Panc1 (cell line): ENCODE measurements at regions not wholly inside any gene's neighbourhood (a gene's known extent, or its start where the extent isn't known, plus 50 kb on each side); places are given as distances from the start of the nearest gene placed in this dataset.

ENCODE experiments used
- ATAC-seq: fragments of 200-7000 bp; cut with Tn5 transposase; 2 replicates; pipeline ENCODE4 v1.9.1; 2020; ENCODE audit warnings: mild to moderate bottlenecking, moderate library complexity
- BruUV-seq: library from RNA; stranded (reverse); fragments of 400-500 nt; replicated peaks from 2 replicates; lab custom pipeline; 2021; lab: Mats Ljungman, UMichigan
- CTCF ChIA-PET: fragments of 300-600 bp; sonication (Branson Sonifier 250); formaldehyde crosslinking; loops from one replicate; lab custom pipeline; 2022; ENCODE audit warnings: antibody characterized with exemption; lab: Charles Lee
- POLR2A ChIA-PET: fragments of 300-600 bp; sonication (Branson Sonifier 250); formaldehyde crosslinking; loops from one replicate; lab custom pipeline; 2022; ENCODE audit warnings: antibody characterized with exemption; lab: Charles Lee
- DNase-seq: peaks from one replicate; pipeline ENCODE4 v3.0.0-alpha.2; 2010; ENCODE audit warnings: low read depth, low spot score
- H3K27ac ChIP-seq: 2 replicates; pipeline ENCODE4 v1.5.1; 2011; ENCODE audit warnings: mild to moderate bottlenecking, low read length, inconsistent platforms
- H3K27me3 ChIP-seq: fragments of 200-500 bp; sonication (Bioruptor generic); 2 replicates; pipeline ENCODE4 v1.6.0; 2014; ENCODE audit warnings: low read length, inconsistent platforms; ENCODE audit not compliant: control insufficient read depth, insufficient read depth
- H3K36me3 ChIP-seq: fragments of 200-500 bp; sonication (Bioruptor generic); 2 replicates; pipeline ENCODE4 v1.5.1; 2014; ENCODE audit warnings: inconsistent platforms, mild to moderate bottlenecking, low read length, moderate library complexity; ENCODE audit not compliant: control insufficient read depth, insufficient read depth
- H3K4me1 ChIP-seq: 2 replicates; pipeline ENCODE4 v1.5.1; 2011; ENCODE audit warnings: inconsistent platforms, mild to moderate bottlenecking, low read length, moderate library complexity; ENCODE audit not compliant: control insufficient read depth, insufficient read depth
- H3K4me3 ChIP-seq, 2 experiments: 2 replicates each; pipeline ENCODE4 v1.5.1; 2011 to 2012; ENCODE audit warnings: low read depth in 2 of 2, low read length in 2 of 2, mild to moderate bottlenecking in 2 of 2, inconsistent platforms in 1 of 2, moderate library complexity in 1 of 2
- H3K9me3 ChIP-seq: fragments of 200-500 bp; sonication (Bioruptor generic); 2 replicates; pipeline ENCODE4 v1.5.1; 2014; ENCODE audit warnings: low read depth, mild to moderate bottlenecking, inconsistent platforms, low read length, moderate library complexity; ENCODE audit not compliant: control insufficient read depth, insufficient read depth
- POLR2AphosphoS5 ChIP-seq: IDR thresholded peaks from 2 replicates; pipeline ENCODE4 v1.6.1; 2012; ENCODE audit warnings: mild to moderate bottlenecking, low read depth, low read length, moderate library complexity
- REST ChIP-seq, 2 experiments: IDR thresholded peaks; 2 replicates each; pipeline ENCODE4 v1.6.1; 2011 to 2012; ENCODE audit warnings: low read depth in 2 of 2, control low read depth in 1 of 2, low read length in 1 of 2, mild to moderate bottlenecking in 1 of 2, moderate library complexity in 1 of 2; ENCODE audit not compliant: insufficient read depth in 1 of 2
- SIN3A ChIP-seq: IDR thresholded peaks from 2 replicates; pipeline ENCODE4 v1.6.1; 2012; ENCODE audit warnings: low read depth, mild to moderate bottlenecking, low read length, moderate library complexity, borderline replicate concordance; ENCODE audit not compliant: insufficient read depth
- TCF7L2 ChIP-seq: IDR thresholded peaks from 2 replicates; pipeline ENCODE4 v1.6.1; 2011; ENCODE audit warnings: mild to moderate bottlenecking, low read depth, low read length, inconsistent platforms
- in situ Hi-C: cut with HindIII; loops from 2 replicates; pipeline ENCODE4 v1.10.0; 2016; ENCODE audit warnings: low sequenced_read_pairs, low pct_unique_long_range_greater_than_20kb
- intact Hi-C: fragments of 100-400 bp; cut with micrococcal nuclease; formaldehyde crosslinking; loops from one replicate; pipeline ENCODE4 v1.10.0; 2022; ENCODE audit not compliant: unreplicated experiment
- TF ChIP-seq, protein P1 (sequence below): fragments of 450-650 bp; IDR thresholded peaks from 2 replicates; pipeline ENCODE4 v1.5.1; 2017; ENCODE audit warnings: mild to moderate bottlenecking

GRCh38 chr11:119509969-119510401, 87.0 kb upstream of the THY1 start:
- ChIA-PET POLR2A (no interaction called here), CTCF (no interaction called here)
- TF ChIP-seq, protein P1, sequence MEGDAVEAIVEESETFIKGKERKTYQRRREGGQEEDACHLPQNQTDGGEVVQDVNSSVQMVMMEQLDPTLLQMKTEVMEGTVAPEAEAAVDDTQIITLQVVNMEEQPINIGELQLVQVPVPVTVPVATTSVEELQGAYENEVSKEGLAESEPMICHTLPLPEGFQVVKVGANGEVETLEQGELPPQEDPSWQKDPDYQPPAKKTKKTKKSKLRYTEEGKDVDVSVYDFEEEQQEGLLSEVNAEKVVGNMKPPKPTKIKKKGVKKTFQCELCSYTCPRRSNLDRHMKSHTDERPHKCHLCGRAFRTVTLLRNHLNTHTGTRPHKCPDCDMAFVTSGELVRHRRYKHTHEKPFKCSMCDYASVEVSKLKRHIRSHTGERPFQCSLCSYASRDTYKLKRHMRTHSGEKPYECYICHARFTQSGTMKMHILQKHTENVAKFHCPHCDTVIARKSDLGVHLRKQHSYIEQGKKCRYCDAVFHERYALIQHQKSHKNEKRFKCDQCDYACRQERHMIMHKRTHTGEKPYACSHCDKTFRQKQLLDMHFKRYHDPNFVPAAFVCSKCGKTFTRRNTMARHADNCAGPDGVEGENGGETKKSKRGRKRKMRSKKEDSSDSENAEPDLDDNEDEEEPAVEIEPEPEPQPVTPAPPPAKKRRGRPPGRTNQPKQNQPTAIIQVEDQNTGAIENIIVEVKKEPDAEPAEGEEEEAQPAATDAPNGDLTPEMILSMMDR, result no peak
- TF ChIP-seq TCF7L2, result no peak
- no peak for TF ChIP-seq REST (IDR thresholded peaks at IDR 0.05; ENCODE audit: insufficient read depth in 1 of 2, low read depth in 2 of 2, low read length in 1 of 2)
- no peak for TF ChIP-seq SIN3A
- no peaks in the 10 kb centered on the region for H3K9me3 ChIP-seq
- no peak overlapping the region for H3K4me3 ChIP-seq
- peaks cover 3% of the 10 kb centered on the region; the same call in 1 of the 2 replicates for H3K27me3 ChIP-seq
- BruUV-seq, result no TSS peak
- DNase-seq (no peak), ATAC-seq (no peak; the same call in 1 of the 2 replicates)
- no peaks in the 10 kb centered on the region for H3K36me3 ChIP-seq
- in situ Hi-C loops, result no loop called here
- intact Hi-C loops, result no loop called here
- H3K4me1 ChIP-seq, result no peaks in the 10 kb centered on the region
- H3K27ac ChIP-seq, result no peak overlapping the region

DNA sequence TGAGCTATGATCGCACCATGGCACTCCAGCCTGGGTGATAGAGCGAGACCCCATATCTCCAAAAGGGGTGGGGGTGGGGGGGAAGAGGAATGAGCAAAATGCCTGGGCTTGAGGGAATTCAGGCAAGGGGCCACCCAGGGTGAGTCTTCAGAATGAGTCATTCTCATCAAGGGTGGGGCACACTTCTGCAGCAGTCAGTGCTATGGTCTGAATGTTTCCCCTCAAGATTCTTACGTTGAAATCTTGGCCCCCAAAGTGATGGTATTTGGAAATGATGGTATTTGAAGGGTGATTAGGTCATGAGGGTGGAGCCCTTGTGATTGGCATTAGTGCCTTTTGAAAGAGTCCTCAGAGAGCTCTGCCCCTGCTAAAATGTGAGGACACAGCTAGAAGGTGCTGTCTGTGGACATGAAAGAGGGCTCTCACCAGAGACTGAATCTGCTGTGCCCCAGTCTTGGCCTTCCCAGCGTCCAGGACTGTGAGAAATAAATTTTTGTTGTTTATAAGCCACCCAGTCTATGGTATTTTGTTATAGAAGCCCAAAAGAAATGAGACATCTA, 86.4 kb upstream of the THY1 start:
- Histone ChIP-seq H3K36me3 (no peaks in the 10 kb centered on the region), H3K9me3 (no peaks in the 10 kb centered on the region), H3K27ac (no peak overlapping the region), H3K4me1 (no peaks in the 10 kb centered on the region), H3K4me3 (no peak overlapping the region), H3K27me3 (no peaks in the 10 kb centered on the region)
- intact Hi-C loops (no loop called here), in situ Hi-C loops (no loop called here)
- TF ChIP-seq, protein P1, result no peak
- TF ChIP-seq POLR2AphosphoS5 (no peak), SIN3A (no peak), REST (IDR thresholded peaks at IDR 0.05; ENCODE audit: insufficient read depth in 1 of 2, low read depth in 2 of 2, low read length in 1 of 2) (no peak), TCF7L2 (no peak)
- BruUV-seq, result no TSS peak
- ATAC-seq (no peak), DNase-seq (no peak)
- ChIA-PET POLR2A (no interaction called here), CTCF (no interaction called here)
